GM18858 (cell line): ENCODE measurements at regions not wholly inside any gene's neighbourhood (a gene's known extent, or its start where the extent isn't known, plus 50 kb on each side); places are given as distances from the start of the nearest gene placed in this dataset.
"Not testable (repeated sequence)": the region's sequence is repeated elsewhere in the genome, so short reads cannot be mapped to it uniquely, and the experiment has no call there.

ENCODE experiments used
- ATAC-seq: cut with Tn5 transposase; IDR thresholded peaks from one replicate; pipeline ENCODE4 v1.9.1; 2021; ENCODE audit not compliant: unreplicated experiment

DNA sequence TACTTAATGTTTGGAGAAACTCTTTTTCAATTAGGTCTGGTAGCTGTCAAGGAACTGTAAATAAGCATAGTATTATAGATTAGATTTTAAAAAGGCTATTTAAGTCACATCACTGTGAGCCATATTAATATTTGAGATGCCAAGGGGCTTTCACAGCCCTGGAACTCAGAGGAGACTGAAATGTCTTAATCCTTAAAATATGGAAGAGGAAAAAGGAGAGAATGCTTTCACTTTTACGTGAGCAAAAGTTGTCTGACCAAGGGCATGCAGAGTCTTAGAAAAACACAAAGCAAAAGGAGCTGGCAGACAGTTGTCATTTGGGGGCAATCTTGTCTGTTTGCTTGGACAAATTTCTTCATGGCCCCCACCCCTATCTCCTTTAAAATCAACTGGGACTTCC is 253.2 kb upstream of the IGFBP7 start:
- ATAC-seq: no peak

DNA sequence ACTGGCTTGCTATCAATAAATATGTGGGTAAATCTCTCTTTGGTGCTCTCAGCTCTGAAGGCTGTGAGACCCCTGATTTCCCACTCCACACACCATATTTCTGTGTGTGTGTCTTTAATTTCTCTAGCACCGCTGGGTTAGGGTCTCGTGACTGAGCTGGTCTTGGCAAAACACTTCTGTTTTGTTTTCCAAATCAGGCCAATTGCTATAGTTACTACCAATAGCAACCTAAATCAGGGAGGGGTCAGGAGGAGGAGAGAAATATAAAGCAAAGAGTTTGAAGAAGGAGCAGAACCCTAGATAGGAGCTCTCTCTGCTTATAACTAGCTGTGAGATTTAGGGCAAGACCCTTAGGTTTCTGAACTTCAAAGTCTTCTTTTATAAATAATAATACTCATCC is 250.5 kb upstream of the IGFBP7 start:
- ATAC-seq: no peak

DNA sequence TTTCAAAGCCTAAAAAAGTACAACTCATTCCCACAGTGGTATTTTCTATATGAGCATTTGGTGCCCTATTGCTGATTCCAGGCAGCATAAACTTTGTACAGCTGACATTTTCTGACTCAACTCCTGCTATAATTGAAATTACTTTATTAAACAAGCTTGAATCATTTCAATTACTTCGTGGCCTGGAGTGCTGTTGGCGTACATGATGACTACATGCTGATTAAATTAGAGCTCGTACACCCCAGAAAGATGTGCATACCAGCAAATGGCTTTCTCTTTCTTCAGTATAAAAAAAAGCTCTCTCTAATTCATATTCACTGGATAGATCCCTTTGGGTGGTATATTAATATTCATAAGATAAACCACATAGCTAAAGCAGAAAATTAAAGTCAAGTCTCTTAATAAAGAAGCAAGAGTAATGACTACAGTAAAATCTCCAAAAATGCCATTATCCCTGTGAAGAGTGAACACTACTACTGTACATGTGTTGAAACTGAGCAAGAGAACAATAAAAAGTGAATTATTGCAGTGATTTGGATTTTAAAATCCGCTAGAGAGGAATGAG is 245.0 kb upstream of the IGFBP7 start:
- ATAC-seq: no peak

DNA sequence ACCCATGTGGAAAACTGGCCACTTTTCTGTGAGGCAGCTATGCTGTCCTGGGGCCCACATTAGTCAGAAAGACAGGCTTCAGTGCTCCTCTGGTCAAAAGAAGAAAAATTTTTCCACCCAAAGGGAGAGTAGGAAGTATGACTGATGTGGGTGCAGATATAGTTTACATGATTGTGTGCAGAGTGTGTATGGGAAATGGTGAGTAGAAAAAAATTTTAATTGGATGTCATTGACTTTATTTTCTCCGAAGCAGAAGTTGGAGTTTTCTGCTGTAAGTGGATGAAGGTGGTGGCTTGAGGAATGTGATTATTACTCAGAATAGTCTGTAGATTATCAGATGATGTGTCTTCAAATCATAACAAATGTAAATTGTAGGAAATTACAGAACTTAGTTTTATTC is 241.5 kb upstream of the IGFBP7 start:
- no peak for ATAC-seq

DNA sequence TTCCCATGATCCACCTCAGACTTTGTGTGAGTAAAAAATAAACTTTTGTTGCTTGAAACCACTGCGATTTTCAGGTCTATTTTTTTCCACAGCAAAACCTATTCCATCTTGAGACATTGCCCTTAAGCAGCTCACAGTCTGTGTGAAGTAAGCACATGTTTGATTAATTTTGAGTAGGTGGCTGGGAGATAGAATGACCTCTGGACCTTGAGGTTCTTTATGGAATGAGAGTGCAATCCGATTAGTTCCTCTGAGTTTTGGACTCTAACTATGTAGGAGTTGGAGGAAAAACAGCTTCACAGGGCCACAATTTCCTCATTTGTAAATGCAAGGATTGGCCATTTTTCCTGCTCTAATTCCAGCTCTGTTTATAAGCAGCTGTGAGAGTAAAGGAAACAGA is 234.1 kb upstream of the IGFBP7 start:
- no peak for ATAC-seq

DNA sequence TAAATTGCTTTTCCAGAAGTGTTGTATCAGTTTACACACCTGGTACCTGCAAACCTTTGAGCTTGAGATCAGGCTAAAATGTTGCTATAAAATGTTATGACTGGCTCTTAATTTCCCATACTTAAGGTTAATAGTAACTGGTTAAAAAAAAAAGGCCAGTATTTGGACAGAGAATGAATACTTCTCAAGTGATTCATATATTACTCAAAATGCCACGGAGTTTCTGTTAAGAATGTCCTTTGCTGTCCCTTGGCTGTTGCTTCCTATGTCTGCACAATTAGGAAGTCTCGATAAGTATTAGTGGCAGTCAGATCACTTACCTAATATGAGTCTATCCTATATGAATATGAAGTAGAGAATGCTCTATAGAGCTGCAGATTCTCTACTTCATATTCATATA is 232.2 kb upstream of the IGFBP7 start:
- no peak for ATAC-seq

DNA sequence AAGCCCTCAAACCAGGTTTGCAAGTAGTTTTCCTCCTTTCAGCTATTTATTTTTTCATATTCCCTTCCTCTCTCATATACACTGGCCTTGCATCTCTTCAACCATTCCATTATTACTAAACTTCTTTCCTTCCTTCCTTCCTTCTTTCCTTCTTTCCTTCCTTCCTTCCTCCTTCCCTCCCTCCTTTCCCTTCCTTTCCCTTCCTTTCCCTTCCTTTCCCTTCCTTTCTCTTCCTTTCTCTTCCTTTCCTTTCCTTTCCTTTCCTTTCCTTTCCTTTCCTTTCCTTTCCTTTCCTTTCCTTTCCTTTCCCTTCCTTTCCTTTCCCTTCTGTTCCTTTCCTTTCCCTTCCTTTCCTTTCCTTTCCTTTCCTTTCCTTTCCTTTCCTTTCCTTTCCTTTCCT is 228.7 kb upstream of the IGFBP7 start:
- ATAC-seq: not testable (repeated sequence)

DNA sequence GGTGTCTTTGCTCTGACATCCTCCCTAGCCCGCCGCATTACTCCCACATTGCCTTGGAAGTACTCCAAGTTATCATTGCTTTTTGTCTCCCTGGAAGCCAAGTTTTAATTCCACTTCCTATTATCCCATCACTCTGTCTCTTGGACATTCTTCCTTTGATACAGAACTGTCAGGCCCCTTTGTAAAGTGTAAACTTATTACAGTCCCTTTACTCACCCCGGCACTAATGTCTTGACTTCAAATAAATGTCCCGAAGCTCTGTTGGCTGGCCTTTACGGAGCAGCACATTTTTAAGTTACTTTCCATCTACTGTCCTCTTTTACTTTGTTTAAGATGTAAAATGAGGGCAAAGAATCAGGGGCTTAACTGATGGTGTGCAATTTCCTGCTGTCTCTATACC is 223.5 kb upstream of the IGFBP7 start:
- no peak for ATAC-seq

DNA sequence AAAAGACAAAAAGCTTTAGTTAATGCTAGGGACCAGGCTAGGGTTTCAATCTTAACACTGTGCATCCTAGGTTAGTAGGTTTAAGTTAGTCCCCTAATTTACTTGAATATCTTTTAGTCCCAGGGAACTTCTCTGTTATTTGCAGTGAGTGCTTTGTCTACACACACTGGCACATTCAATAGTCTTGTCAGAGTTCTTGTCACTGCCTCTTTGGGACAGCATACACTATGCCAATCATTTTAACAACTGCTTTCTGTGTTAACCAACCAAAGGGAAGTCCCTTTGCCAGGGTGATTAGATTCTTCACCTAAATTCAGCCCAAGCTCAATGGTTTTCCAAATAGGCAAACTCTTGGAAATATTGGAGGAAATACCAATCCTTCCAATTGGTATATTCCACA is 221.8 kb upstream of the IGFBP7 start:
- ATAC-seq: no peak

DNA sequence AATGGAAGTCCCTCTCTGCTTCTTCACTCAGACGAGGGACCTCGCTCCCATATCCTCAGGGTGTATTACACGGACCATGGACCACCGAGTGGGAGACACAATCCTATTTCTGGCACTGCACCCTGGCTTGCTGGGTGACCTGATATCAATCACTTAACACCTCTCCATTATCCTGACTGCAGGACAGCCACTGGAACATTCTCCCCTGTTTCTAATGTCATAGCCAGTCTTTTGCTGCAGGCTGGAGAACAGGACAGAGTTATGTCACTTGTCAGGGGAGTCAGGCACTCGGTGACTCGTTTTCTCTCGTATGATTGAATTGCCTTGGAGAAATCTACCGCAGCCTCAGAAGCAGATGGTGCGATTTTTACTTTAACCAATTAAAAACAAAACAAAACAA is 219.1 kb upstream of the IGFBP7 start:
- no peak for ATAC-seq

DNA sequence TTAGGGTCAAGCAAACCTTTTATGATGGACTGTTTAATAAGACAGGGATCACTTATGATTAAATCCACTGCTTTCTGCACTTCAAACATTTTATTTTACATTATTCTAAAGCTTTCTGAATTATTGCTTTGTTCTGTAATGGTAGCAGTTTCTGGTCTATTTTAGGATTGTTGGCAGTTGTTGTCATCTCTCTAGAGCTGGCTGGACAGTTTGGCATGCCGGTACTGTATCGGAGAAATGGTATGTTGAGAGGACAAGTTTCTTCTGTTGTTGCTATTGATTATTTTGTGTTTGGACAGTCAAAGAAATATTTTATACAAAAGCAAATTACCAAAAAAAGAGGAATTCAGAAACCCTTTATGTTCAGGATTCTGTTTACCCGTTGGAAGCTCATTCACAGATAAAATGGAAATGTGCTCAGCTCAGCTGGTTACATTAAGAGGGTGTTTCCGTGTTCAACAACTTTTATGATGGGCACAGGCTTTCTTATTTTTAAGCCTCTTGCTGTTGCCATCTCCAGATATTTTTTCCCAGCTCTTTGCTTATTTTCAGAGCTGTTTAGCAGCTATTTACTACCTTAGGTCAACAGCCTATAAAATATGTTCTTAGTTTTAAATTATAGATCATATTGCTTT is 214.6 kb upstream of the IGFBP7 start:
- ATAC-seq: no peak

DNA sequence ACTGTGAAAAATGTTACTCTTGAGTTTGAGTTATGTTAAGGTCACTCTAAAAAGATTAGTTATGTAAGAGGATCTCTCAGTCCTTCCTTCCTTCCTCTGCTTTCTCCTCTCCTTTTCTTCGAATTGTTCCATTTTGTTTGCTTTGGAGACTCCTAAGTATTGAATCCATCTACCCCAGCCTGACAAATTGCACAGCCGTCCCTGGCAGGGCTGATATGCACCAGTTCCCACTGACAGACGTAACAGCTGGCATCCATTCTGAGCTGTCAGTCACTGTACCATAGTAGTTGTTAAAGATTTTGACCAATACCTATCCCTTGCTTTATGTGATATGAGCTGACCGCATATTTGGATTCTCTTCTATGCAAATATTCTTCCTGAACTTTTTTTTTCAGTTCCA is 210.7 kb upstream of the IGFBP7 start:
- ATAC-seq: no peak

DNA sequence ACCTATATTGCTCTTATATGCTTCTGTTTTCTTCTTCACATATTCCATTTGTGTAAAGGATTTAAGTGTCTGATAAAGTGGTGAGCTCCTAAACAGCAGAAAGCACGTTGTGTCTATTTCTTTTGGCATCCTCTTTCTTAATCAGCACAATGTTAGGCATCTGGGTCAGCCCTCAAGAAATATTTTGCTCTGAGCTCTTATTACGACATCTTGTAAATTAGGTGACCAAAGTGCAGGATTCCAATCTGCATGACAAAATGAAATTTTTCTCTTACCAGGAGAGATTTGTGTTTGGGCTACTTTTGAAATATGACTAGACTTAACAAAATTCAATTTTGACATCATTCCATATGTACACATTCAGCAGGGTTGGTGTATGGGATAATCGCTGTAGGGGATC is 210.0 kb upstream of the IGFBP7 start:
- ATAC-seq: no peak

DNA sequence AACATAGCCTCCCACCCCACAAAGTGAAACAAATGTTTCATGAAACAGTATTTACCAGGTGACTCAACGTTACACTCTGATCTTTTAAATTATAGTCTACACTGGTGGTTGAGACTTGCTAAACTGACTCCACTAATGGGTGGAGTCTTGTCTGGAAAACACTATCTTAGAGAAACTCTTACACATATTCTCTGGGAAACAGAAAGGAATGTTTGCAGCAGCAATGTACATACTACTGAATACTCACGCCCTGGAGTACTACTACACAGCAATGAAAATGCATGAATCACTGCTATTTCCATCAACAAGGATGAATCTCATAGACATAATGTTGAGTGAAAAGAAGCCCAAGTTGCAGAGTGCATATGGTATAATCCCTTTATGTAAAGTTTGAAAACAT is 208.5 kb upstream of the IGFBP7 start:
- ATAC-seq: no peak

DNA sequence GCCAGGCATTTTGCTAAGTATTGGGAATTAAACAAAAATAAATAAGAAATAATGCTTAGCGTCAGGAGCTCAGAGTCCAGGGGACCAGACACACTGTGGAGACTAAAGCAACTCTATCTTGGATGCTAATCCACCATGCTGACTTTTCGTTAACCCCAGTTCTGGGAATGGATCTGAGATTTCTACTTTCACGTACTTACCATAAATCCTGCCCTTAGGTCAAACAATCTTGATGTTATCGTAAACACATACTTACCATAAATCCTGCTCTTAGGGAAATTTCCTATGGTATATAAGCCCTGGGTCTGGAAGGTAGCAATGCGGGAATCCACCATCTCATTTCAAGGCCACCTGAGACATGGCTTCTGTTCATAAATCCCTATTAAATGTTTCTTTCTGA is 204.5 kb upstream of the IGFBP7 start:
- ATAC-seq: no peak

DNA sequence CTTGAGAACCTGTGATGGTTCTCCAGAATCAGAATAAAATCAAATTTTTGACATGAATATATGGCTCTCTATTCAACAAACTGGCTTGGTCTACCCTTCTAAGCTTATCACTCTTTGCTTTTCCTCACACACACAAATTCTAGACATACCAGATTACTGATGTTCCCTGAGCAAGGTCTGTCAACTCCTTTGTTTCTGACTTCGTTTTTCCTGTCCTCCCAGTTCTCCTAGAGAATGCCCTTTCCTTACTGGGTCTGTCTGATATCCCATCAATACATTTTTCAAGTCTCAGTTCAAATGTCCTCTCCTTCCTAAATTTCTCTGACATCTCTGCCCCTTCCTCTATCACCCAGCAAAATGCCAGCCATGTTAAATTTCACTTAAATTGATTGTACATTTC is 202.1 kb upstream of the IGFBP7 start:
- ATAC-seq: no peak

DNA sequence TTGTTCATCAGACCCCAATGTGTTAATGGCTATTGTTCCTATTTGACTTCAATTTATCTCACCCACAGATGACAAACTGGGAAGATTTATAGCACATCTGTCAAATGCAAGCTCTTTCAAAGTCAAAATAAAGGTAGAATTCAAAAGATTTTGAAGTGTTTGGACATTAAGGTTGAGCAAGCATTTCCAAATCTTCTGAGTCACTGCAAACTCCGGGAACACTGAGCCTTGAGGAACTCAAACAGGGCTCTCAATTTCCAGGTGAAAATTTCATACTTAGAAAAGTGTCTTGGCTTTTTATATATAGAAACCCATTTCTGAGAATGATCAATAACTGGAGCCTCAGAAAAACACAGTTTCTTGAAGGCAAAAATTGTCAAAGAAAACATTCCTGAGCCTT is 199.5 kb upstream of the IGFBP7 start:
- no peak for ATAC-seq

DNA sequence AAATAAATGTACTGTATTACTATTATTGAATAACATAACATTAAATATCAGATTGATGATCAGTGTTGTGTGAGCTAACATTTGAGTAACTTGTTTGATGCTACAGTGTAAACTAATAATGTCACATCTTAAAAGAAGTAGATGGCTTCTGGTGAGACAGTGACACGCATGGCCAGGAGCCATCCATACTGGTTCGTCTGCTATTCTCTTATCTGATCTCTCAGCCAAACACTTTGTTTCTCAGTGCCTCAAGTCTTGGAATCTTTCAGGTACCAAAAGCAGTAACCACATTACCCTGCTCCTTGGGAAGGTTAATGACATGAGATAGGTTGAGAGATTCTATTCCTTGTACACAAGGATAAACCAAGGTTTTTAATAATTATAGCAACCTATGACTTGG is 198.1 kb upstream of the IGFBP7 start:
- no peak for ATAC-seq

DNA sequence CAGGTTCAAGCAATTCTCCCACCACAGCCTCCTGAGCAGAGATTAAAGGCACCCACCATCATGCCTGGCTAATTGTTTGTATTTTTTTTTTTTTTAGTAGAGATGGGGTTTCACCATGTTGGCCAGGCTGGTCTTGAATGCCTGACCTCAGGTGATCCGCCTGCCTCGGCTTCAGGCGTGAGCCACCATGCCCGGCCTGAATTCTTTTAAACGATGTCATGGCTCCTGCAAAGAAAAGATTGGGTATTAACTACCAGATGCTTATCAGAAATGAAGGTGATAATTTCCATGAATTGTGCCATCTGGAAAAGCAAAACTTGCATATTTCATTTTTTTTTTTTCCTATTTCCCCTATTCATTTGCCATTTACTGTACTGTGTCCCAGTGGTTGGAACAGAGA is 195.7 kb upstream of the IGFBP7 start:
- ATAC-seq: no peak

DNA sequence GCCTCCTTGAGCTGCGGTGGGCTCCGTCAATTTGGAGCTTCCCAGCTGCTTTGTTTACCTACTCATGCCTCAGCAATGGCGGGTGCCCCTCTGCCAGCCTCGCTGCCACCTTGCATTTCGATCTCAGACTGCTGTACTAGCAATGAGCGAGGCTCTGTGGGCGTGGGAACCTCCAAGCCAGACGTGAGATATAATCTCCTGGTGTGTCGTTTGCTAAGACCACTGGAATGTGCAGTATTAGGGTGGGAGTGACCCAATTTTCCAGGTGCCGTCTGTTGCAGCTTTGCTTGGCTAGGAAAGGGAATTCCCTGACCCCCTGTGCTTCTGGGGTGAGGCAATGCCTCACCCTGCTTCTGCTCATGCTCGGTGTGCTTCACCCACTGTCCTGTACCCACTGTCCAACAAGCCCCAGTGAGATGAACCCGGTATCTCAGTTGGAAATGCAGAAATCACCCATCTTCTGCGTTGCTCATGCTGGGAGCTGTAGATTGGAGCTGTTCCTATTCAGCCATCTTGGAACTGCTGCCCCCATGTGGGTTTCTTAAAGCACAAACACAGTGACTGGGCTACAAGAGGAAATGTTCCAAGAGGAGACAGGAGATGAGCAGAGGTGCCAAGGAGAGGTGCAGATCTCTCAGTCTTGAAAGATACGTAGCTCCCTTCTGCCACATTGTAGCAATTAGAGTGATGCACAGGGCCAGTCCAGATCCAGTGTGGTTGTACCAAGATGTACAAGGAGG is 193.0 kb upstream of the IGFBP7 start:
- ATAC-seq: no peak

DNA sequence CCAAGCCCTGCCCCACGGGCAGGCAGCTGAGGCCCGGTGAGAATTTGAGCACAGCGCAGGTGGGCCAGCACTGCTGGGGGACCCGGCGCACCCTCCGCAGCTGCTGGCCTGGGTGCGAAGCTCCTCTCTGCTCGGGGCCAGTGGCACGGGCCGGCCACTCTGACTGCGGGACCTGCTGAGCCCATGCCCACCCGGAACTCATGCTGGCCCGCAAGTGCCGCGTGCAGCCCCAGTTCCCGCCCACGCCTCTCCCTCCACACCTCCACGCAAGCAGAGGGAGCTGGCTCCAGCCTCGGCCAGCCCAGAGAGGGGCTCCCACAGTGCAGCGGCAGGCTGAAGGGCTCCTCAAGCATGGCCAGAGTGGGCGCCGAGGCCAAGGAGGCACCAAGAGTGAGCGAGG is 190.1 kb upstream of the IGFBP7 start:
- ATAC-seq: not testable (repeated sequence)

DNA sequence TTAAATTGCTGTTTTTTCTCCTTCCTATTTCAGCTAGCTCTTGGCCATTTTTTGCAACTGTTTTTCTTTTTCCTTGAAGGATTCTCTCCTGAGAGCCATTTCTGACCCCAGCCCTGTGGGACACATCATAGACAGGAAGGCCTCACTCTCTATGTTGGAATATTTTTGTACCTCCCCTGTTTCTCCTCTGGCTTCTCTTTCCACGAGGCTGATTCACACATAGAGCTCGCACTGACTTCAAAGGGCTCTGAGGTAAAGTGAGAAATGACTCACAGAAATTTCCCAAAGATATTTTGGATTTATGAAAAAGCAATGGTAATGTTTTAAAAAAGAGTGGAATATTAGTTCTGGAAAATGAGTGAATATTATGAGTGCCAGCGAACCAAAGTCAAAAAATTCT is 181.7 kb upstream of the IGFBP7 start:
- no peak for ATAC-seq
